IMR-90 (cell line): ENCODE measurements at regions not wholly inside any gene's neighbourhood (a gene's known extent, or its start where the extent isn't known, plus 50 kb on each side); places are given as distances from the start of the nearest gene placed in this dataset.

Source experiments
- ATAC-seq: fragments of 200-7000 bp; cut with Tn5 transposase; 2 replicates; pipeline ENCODE4 v1.9.1; 2020; ENCODE audit warnings: low read depth, mild to moderate bottlenecking, moderate library complexity
- BruUV-seq: library from RNA; stranded (reverse); fragments of 400-500 nt; replicated peaks from 2 replicates; lab custom pipeline; 2021; lab: Mats Ljungman, UMichigan
- CTCF ChIA-PET: fragments of 300-600 bp; formaldehyde crosslinking; extraction: SDS; loops from one replicate; lab custom pipeline; 2021; ENCODE audit warnings: antibody characterized with exemption; lab: Yijun Ruan, JAX
- POLR2A ChIA-PET: fragments of 300-600 bp; sonication (Branson Sonifier 250); formaldehyde crosslinking; loops from one replicate; lab custom pipeline; 2022; ENCODE audit warnings: antibody characterized with exemption; ENCODE audit not compliant: unreplicated experiment; lab: Charles Lee
- DNase-seq: peaks from one replicate; pipeline ENCODE4 v3.0.0; 2013
- H2AFZ ChIP-seq: replicated peaks from 2 replicates; pipeline ENCODE3; 2013; ENCODE audit warnings: low read length, mild to moderate bottlenecking; ENCODE audit not compliant: poor library complexity
- H2AK5ac ChIP-seq: 2 replicates; pipeline ENCODE4 v1.6.1; 2013; ENCODE audit warnings: low read depth, low read length, inconsistent platforms
- H2AK9ac ChIP-seq: replicated peaks from 2 replicates; pipeline ENCODE3; 2013; ENCODE audit warnings: mild to moderate bottlenecking, low read depth, low read length, moderate library complexity; ENCODE audit not compliant: poor library complexity
- H2BK120ac ChIP-seq: 2 replicates; pipeline ENCODE4 v1.6.1; 2013; ENCODE audit warnings: low read depth, low read length, inconsistent platforms
- H2BK15ac ChIP-seq: 3 replicates; pipeline ENCODE4 v1.6.1; 2013; ENCODE audit warnings: low read depth, low read length, inconsistent platforms
- H2BK20ac ChIP-seq: 2 replicates; pipeline ENCODE4 v1.6.1; 2013; ENCODE audit warnings: low read depth, mild to moderate bottlenecking, inconsistent platforms, low read length, moderate library complexity
- H2BK5ac ChIP-seq: 2 replicates; pipeline ENCODE4 v1.6.1; 2013; ENCODE audit warnings: mild to moderate bottlenecking, low read depth, low read length, inconsistent platforms; ENCODE audit not compliant: poor library complexity, severe bottlenecking
- H3K14ac ChIP-seq: replicated peaks from 2 replicates; pipeline ENCODE4 v1.6.1; 2013; ENCODE audit warnings: low read depth, low read length, inconsistent platforms
- H3K18ac ChIP-seq: 2 replicates; pipeline ENCODE4 v1.6.1; 2013; ENCODE audit warnings: low read depth, low read length, control low read depth
- H3K23ac ChIP-seq: 2 replicates; pipeline ENCODE4 v1.6.1; 2013; ENCODE audit warnings: low read depth, low read length, inconsistent platforms
- H3K27ac ChIP-seq: 2 replicates; pipeline ENCODE4 v1.5.1; 2013; ENCODE audit warnings: mild to moderate bottlenecking, control low read depth, low read length; ENCODE audit not compliant: insufficient read depth
- H3K27me3 ChIP-seq: 2 replicates; pipeline ENCODE4 v1.6.1; 2013; ENCODE audit warnings: low read length; ENCODE audit not compliant: control insufficient read depth, insufficient read depth
- H3K36me3 ChIP-seq: 2 replicates; pipeline ENCODE4 v1.6.1; 2013; ENCODE audit warnings: low read length, mixed read lengths; ENCODE audit not compliant: control insufficient read depth, insufficient read depth
- H3K4ac ChIP-seq: 2 replicates; pipeline ENCODE4 v1.6.1; 2013; ENCODE audit warnings: low read depth, low read length, inconsistent platforms
- H3K4me1 ChIP-seq: 2 replicates; pipeline ENCODE4 v1.6.1; 2013; ENCODE audit warnings: low read length, mixed read lengths; ENCODE audit not compliant: control insufficient read depth, insufficient read depth
- H3K4me2 ChIP-seq: 2 replicates; pipeline ENCODE4 v1.6.1; 2013; ENCODE audit warnings: low read depth, mild to moderate bottlenecking, control low read depth, low read length, moderate library complexity
- H3K4me3 ChIP-seq: 2 replicates; pipeline ENCODE4 v1.5.1; 2013; ENCODE audit warnings: low read depth, mild to moderate bottlenecking, control low read depth, low read length, moderate library complexity; ENCODE audit not compliant: insufficient read depth
- H3K56ac ChIP-seq: 2 replicates; pipeline ENCODE4 v1.6.1; 2013; ENCODE audit warnings: low read length, inconsistent platforms; ENCODE audit not compliant: insufficient read depth; ENCODE audit errors: extremely low read depth
- H3K79me1 ChIP-seq, 2 experiments: 2 replicates each; pipeline ENCODE4 v1.6.1; 2013; ENCODE audit warnings: low read length in 2 of 2, inconsistent platforms in 1 of 2, low read depth in 1 of 2
- H3K9ac ChIP-seq: 2 replicates; pipeline ENCODE4 v1.6.1; 2013; ENCODE audit warnings: low read depth, low read length, control low read depth
- H3K9me1 ChIP-seq: 2 replicates; pipeline ENCODE4 v1.6.1; 2013; ENCODE audit warnings: low read length, inconsistent platforms; ENCODE audit not compliant: insufficient read depth
- H3K9me3 ChIP-seq: 2 replicates; pipeline ENCODE4 v1.6.1; 2013; ENCODE audit warnings: low read length; ENCODE audit not compliant: control insufficient read depth, insufficient read depth
- H4K20me1 ChIP-seq: 2 replicates; pipeline ENCODE4 v1.6.1; 2013; ENCODE audit warnings: low read length, inconsistent platforms; ENCODE audit not compliant: insufficient read depth
- H4K5ac ChIP-seq: 2 replicates; pipeline ENCODE4 v1.6.1; 2013; ENCODE audit warnings: mild to moderate bottlenecking, low read depth, low read length, control low read depth
- H4K8ac ChIP-seq, 2 experiments: 2 replicates each; pipeline ENCODE4 v1.6.1; 2013; ENCODE audit warnings: low read depth in 2 of 2, low read length in 2 of 2, control low read depth in 1 of 2, inconsistent platforms in 1 of 2
- H4K91ac ChIP-seq: 2 replicates; pipeline ENCODE4 v1.6.1; 2013; ENCODE audit warnings: low read depth, low read length, inconsistent platforms; ENCODE audit not compliant: insufficient read depth
- BHLHE40 ChIP-seq: fragments of 150-350 bp; IDR thresholded peaks from 2 replicates; pipeline ENCODE4 v1.6.1; 2016; ENCODE audit warnings: mild to moderate bottlenecking, low read depth, low read length
- CEBPB ChIP-seq: IDR thresholded peaks from 2 replicates; pipeline ENCODE4 v1.6.1; 2012; ENCODE audit warnings: low read depth, low read length, improper control_type of control experiment
- CHD1 ChIP-seq: IDR thresholded peaks from 2 replicates; pipeline ENCODE4 v1.6.1; 2012; ENCODE audit warnings: low read depth, low read length, improper control_type of control experiment
- CTCF ChIP-seq: conservative IDR thresholded peaks from 2 replicates; pipeline ENCODE4 v1.5.1; 2012; ENCODE audit warnings: mild to moderate bottlenecking, low read depth, low read length, improper control_type of control experiment
- ELK1 ChIP-seq: fragments of 150-350 bp; IDR thresholded peaks from 2 replicates; pipeline ENCODE4 v1.6.1; 2016; ENCODE audit warnings: low read depth, mild to moderate bottlenecking, low read length, moderate library complexity, borderline replicate concordance
- FOS ChIP-seq: fragments of 150-350 bp; IDR thresholded peaks from 2 replicates; pipeline ENCODE4 v1.6.1; 2016; ENCODE audit warnings: low read depth, low read length
- MAFK ChIP-seq: IDR thresholded peaks from 2 replicates; pipeline ENCODE4 v1.6.1; 2012; ENCODE audit warnings: low read depth, low read length, improper control_type of control experiment
- MAZ ChIP-seq: IDR thresholded peaks from 2 replicates; pipeline ENCODE4 v1.6.1; 2012; ENCODE audit warnings: low read depth, mild to moderate bottlenecking, low read length, improper control_type of control experiment, moderate library complexity, borderline replicate concordance
- MXI1 ChIP-seq: IDR thresholded peaks from 2 replicates; pipeline ENCODE4 v1.6.1; 2012; ENCODE audit warnings: low read depth, mild to moderate bottlenecking, low read length, moderate library complexity, borderline replicate concordance
- NFE2L2 ChIP-seq: fragments of 150-350 bp; IDR thresholded peaks from 2 replicates; pipeline ENCODE4 v1.6.1; 2016; ENCODE audit warnings: low read depth, mild to moderate bottlenecking, low read length
- POLR2A ChIP-seq: IDR thresholded peaks from 2 replicates; pipeline ENCODE4 v1.6.1; 2012; ENCODE audit warnings: mild to moderate bottlenecking, low read depth, low read length
- RAD21 ChIP-seq: IDR thresholded peaks from 2 replicates; pipeline ENCODE4 v1.6.1; 2012; ENCODE audit warnings: low read length, improper control_type of control experiment
- RCOR1 ChIP-seq: IDR thresholded peaks from 2 replicates; pipeline ENCODE4 v1.6.1; 2012; ENCODE audit warnings: mild to moderate bottlenecking, low read length, improper control_type of control experiment; ENCODE audit not compliant: insufficient replicate concordance
- RFX5 ChIP-seq: IDR thresholded peaks from 2 replicates; pipeline ENCODE4 v1.8.0; 2012; ENCODE audit warnings: low read depth, mild to moderate bottlenecking, low read length, moderate library complexity
- SMC3 ChIP-seq: fragments of 150-350 bp; IDR thresholded peaks from 2 replicates; pipeline ENCODE4 v1.6.1; 2016; ENCODE audit warnings: low read depth, mild to moderate bottlenecking, antibody characterized with exemption, low read length, moderate library complexity
- USF2 ChIP-seq: fragments of 150-350 bp; IDR thresholded peaks from 2 replicates; pipeline ENCODE4 v1.6.1; 2017; ENCODE audit warnings: mild to moderate bottlenecking, antibody characterized with exemption, low read length, low read depth
- whole genome bisulfite sequencing, 2 experiments: methylation state at CpG; one replicate each; pipeline versions ENCODE4 v1.1.5 to v1.1.7; 2013; ENCODE audit warnings: missing lambda C conversion rate in 2 of 2; ENCODE audit not compliant: insufficient read length in 1 of 2; ENCODE audit errors: extremely low coverage in 2 of 2; 5-methylcytosine and 5-hydroxymethylcytosine counted together
- dilution Hi-C: fragments of 300-500 bp; cut with HindIII; formaldehyde crosslinking; loops from one replicate; pipeline ENCODE4 v1.14.3; 2018; ENCODE audit warnings: low sequenced_read_pairs; ENCODE audit not compliant: unreplicated experiment
- in situ Hi-C: fragments of 300-500 bp; cut with MboI; formaldehyde crosslinking; loops from 3 replicates; pipeline ENCODE4 v1.14.3; 2019; ENCODE audit warnings: low sequenced_read_pairs, inconsistent platforms, mixed read lengths
- intact Hi-C: fragments of 100-400 bp; cut with micrococcal nuclease; formaldehyde crosslinking; loops from 2 replicates; pipeline ENCODE4 v1.10.0; 2022

GRCh38 chr16:61596655-61597054 is 439.6 kb downstream of the CDH8 start:
- no peak overlapping the region for H2AK5ac ChIP-seq
- no peak overlapping the region for H4K5ac ChIP-seq
- H3K79me1 ChIP-seq, result no peaks in the 10 kb centered on the region
- ChIA-PET CTCF (interaction anchor here (1.2 kb wide), 1 partner anchor 18 kb away, joined by 4 read pairs; no protein-coding TSS in a partner anchor), POLR2A (no interaction called here)
- H2BK20ac ChIP-seq, result no peak overlapping the region
- no peak overlapping the region for H2AFZ ChIP-seq
- H2BK15ac ChIP-seq, result no peak overlapping the region
- no peaks in the 10 kb centered on the region for H4K20me1 ChIP-seq
- intact Hi-C loops, result no loop called here
- H3K27me3 ChIP-seq, result no peaks in the 10 kb centered on the region
- no peak overlapping the region for H4K8ac ChIP-seq
- TF ChIP-seq CEBPB (no peak), MAFK (no peak), ELK1 (no peak), USF2 (no peak), CHD1 (no peak), RFX5 (no peak), RCOR1 (no peak), MAZ (no peak), RAD21 (no peak), NFE2L2 (no peak), BHLHE40 (no peak), POLR2A (no peak), CTCF (no peak), FOS (no peak), MXI1 (no peak), SMC3 (no peak)
- H3K4me3 ChIP-seq, result no peak overlapping the region
- no peak overlapping the region for H3K56ac ChIP-seq
- DNase-seq, result no peak
- no peak overlapping the region for H3K14ac ChIP-seq
- H3K4ac ChIP-seq, result no peak overlapping the region
- dilution Hi-C loops, result no loop called here
- no peaks in the 10 kb centered on the region for H3K36me3 ChIP-seq
- no peaks in the 10 kb centered on the region for H3K9me1 ChIP-seq
- H2BK5ac ChIP-seq, result no peak overlapping the region
- H3K9ac ChIP-seq, result no peak overlapping the region
- no peak overlapping the region for H4K91ac ChIP-seq
- no peak overlapping the region for H3K4me2 ChIP-seq
- no peak overlapping the region for H2BK120ac ChIP-seq
- H3K23ac ChIP-seq, result no peak overlapping the region
- H3K4me1 ChIP-seq, result no peaks in the 10 kb centered on the region
- in situ Hi-C loops, result no loop called here
- no CpG with 5 or more reads among the region's 2 CpGs for WGBS, 2 experiments
- no peak overlapping the region for H3K18ac ChIP-seq
- no peak overlapping the region for H3K27ac ChIP-seq
- BruUV-seq, result no TSS peak
- no peak overlapping the region for H2AK9ac ChIP-seq
- no peak for ATAC-seq
- peaks cover 1% of the 10 kb centered on the region; the same call in 1 of the 2 replicates for H3K9me3 ChIP-seq
